VCaP (cell line): ENCODE measurements at regions not wholly inside any gene's neighbourhood (a gene's known extent, or its start where the extent isn't known, plus 50 kb on each side); places are given as distances from the start of the nearest gene placed in this dataset.

ENCODE experiments used
- H3K27ac ChIP-seq: fragments of 450-650 bp; 2 replicates; pipeline ENCODE4 v1.5.1; 2017
- CTCF ChIP-seq: fragments of 450-650 bp; conservative IDR thresholded peaks from 2 replicates; pipeline ENCODE4 v1.5.1; 2017; ENCODE audit warnings: mild to moderate bottlenecking, moderate library complexity

- peak overlapping the region; percentile 40; the same call in 1 of the 2 replicates for H3K27ac ChIP-seq
- no peak for TF ChIP-seq CTCF
Measured at GRCh38 chr2:7896940-7897487, 784.8 kb upstream of the ID2 start.

GRCh38 chr2:7899241-7899640, 782.6 kb upstream of the ID2 start:
- no peak for TF ChIP-seq CTCF
- H3K27ac ChIP-seq = no peak overlapping the region

GRCh38 chr2:7899923-7900322, 781.9 kb upstream of the ID2 start:
- TF ChIP-seq CTCF = no peak
- no peak overlapping the region for H3K27ac ChIP-seq

- TF ChIP-seq CTCF = no peak
- no peak overlapping the region for H3K27ac ChIP-seq
Measured at GRCh38 chr2:7900593-7900992, 781.3 kb upstream of the ID2 start.

GRCh38 chr2:7902251-7902765, 779.5 kb upstream of the ID2 start:
- TF ChIP-seq CTCF = no peak
- no peak overlapping the region for H3K27ac ChIP-seq

GRCh38 chr2:7904319-7904718, 777.5 kb upstream of the ID2 start:
- no peak overlapping the region for H3K27ac ChIP-seq
- TF ChIP-seq CTCF = no peak

- H3K27ac ChIP-seq = no peak overlapping the region
- 0 out of 2 replicates have a peak, but pooled peaks have one; percentile 11 for TF ChIP-seq CTCF
Measured at GRCh38 chr2:7905756-7906155, 776.1 kb upstream of the ID2 start.
